Testis (tissue), 2 donors: ENCODE measurements at regions not wholly inside any gene's neighbourhood (a gene's known extent, or its start where the extent isn't known, plus 50 kb on each side); places are given as distances from the start of the nearest gene placed in this dataset.

Source experiments
- CTCF ChIP-seq, 3 experiments: fragments of 450-650 bp in 2 of 3; fragments of 200-600 bp in 1 of 3; sonication (generic) in 1 of 3; IDR thresholded peaks; one replicate each; pipeline ENCODE4 v1.5.1; 2016 to 2019; ENCODE audit warnings: antibody characterized with exemption in 3 of 3, mild to moderate bottlenecking in 2 of 3, moderate library complexity in 1 of 3
- POLR2A ChIP-seq: fragments of 450-650 bp; IDR thresholded peaks from one replicate; pipeline ENCODE4 v1.6.1; 2017; ENCODE audit warnings: antibody characterized with exemption, mild to moderate bottlenecking, moderate library complexity

- TF ChIP-seq CTCF (IDR thresholded peaks at IDR 0.05) (no peak), POLR2A (no peak)
Observed at GRCh38 chr18:34364699-34365098, 140.0 kb upstream of the NOL4 start.
